ENCODE measurements at regions not wholly inside any gene's neighbourhood (a gene's known extent, or its start where the extent isn't known, plus 50 kb on each side); places are given as distances from the start of the nearest gene placed in this dataset.

- H3K9ac ChIP-seq (ENCODE audit: low read length): no peak overlapping the region
- no peak overlapping the region for H2AK5ac ChIP-seq (ENCODE audit: low read length)
- H2BK120ac ChIP-seq (ENCODE audit: low read depth, low read length): no peak overlapping the region
- H2BK15ac ChIP-seq (replicated peaks; ENCODE audit: low read depth): no peak overlapping the region
- no peaks in the 10 kb centered on the region for H3K79me2 ChIP-seq (ENCODE audit: control insufficient read depth, insufficient read depth, low read length)
- H3K79me1 ChIP-seq (ENCODE audit: low read length): no peaks in the 10 kb centered on the region
- no peak overlapping the region for H3K23ac ChIP-seq (ENCODE audit: low read length)
- no peaks in the 10 kb centered on the region for H3K36me3 ChIP-seq (ENCODE audit: control insufficient read depth, insufficient read depth, low read length)
- H2BK5ac ChIP-seq (ENCODE audit: low read length): no peak overlapping the region
- H3K4me3 ChIP-seq (ENCODE audit: low read length): no peak overlapping the region
- no peaks in the 10 kb centered on the region for H3K27me3 ChIP-seq (ENCODE audit: insufficient read depth, low read length, poor library complexity)
- no peak overlapping the region for H4K8ac ChIP-seq (ENCODE audit: low read depth, low read length)
- H3K18ac ChIP-seq (ENCODE audit: low read length): no peak overlapping the region
- no peak for DNase-seq
- H3K27ac ChIP-seq (ENCODE audit: low read depth, low read length): no peak overlapping the region
- no peak overlapping the region for H4K5ac ChIP-seq (ENCODE audit: low read length)
- no peak overlapping the region for H3K4me2 ChIP-seq (ENCODE audit: low read length)
- H3K4ac ChIP-seq (ENCODE audit: low read depth, low read length): no peak overlapping the region
- no CpG with 5 or more reads among the region's 3 CpGs for WGBS (ENCODE audit: extremely low coverage, insufficient coverage, low lambda C conversion rate)
- H3K4me1 ChIP-seq (ENCODE audit: control insufficient read depth, low read depth, low read length): no peaks in the 10 kb centered on the region
- no peak overlapping the region for H3K56ac ChIP-seq (ENCODE audit: low read length)
These were observed 232.4 kb upstream of the SFSWAP start for GRCh38 chr12:131478468-131478867.

GRCh38 chr12:131482199-131482598 lies 228.7 kb upstream of the SFSWAP start:
- no peak overlapping the region for H2BK15ac ChIP-seq (replicated peaks; ENCODE audit: low read depth)
- no peak overlapping the region for H3K56ac ChIP-seq (ENCODE audit: low read length)
- no CpG with 5 or more reads among the region's 6 CpGs for WGBS (ENCODE audit: extremely low coverage, insufficient coverage, low lambda C conversion rate)
- no peak for DNase-seq
- no peak overlapping the region for H3K18ac ChIP-seq (ENCODE audit: low read length)
- no peaks in the 10 kb centered on the region for H3K27me3 ChIP-seq (ENCODE audit: insufficient read depth, low read length, poor library complexity)
- no peaks in the 10 kb centered on the region for H3K36me3 ChIP-seq (ENCODE audit: control insufficient read depth, insufficient read depth, low read length)
- no peak overlapping the region for H3K23ac ChIP-seq (ENCODE audit: low read length)
- no peak overlapping the region for H2BK120ac ChIP-seq (ENCODE audit: low read depth, low read length)
- H3K4ac ChIP-seq (ENCODE audit: low read depth, low read length): no peak overlapping the region
- H3K27ac ChIP-seq (ENCODE audit: low read depth, low read length): no peak overlapping the region
- H4K8ac ChIP-seq (ENCODE audit: low read depth, low read length): no peak overlapping the region
- H3K9ac ChIP-seq (ENCODE audit: low read length): no peak overlapping the region
- no peaks in the 10 kb centered on the region for H3K79me1 ChIP-seq (ENCODE audit: low read length)
- no peak overlapping the region for H2AK5ac ChIP-seq (ENCODE audit: low read length)
- no peak overlapping the region for H4K5ac ChIP-seq (ENCODE audit: low read length)
- no peak overlapping the region for H3K4me3 ChIP-seq (ENCODE audit: low read length)
- no peak overlapping the region for H3K4me2 ChIP-seq (ENCODE audit: low read length)
- no peaks in the 10 kb centered on the region for H3K4me1 ChIP-seq (ENCODE audit: control insufficient read depth, low read depth, low read length)
- no peaks in the 10 kb centered on the region for H3K79me2 ChIP-seq (ENCODE audit: control insufficient read depth, insufficient read depth, low read length)
- no peak overlapping the region for H2BK5ac ChIP-seq (ENCODE audit: low read length)

- H2BK120ac ChIP-seq (ENCODE audit: low read depth, low read length): no peak overlapping the region
- no peak overlapping the region for H3K4me2 ChIP-seq (ENCODE audit: low read length)
- H4K8ac ChIP-seq (ENCODE audit: low read depth, low read length): no peak overlapping the region
- no peak overlapping the region for H3K23ac ChIP-seq (ENCODE audit: low read length)
- H3K27me3 ChIP-seq (ENCODE audit: insufficient read depth, low read length, poor library complexity): no peaks in the 10 kb centered on the region
- no peaks in the 10 kb centered on the region for H3K4me1 ChIP-seq (ENCODE audit: control insufficient read depth, low read depth, low read length)
- no peak overlapping the region for H2BK5ac ChIP-seq (ENCODE audit: low read length)
- DNase-seq: no peak
- H4K5ac ChIP-seq (ENCODE audit: low read length): no peak overlapping the region
- no peak overlapping the region for H3K4ac ChIP-seq (ENCODE audit: low read depth, low read length)
- no CpG with 5 or more reads among the region's 9 CpGs for WGBS (ENCODE audit: extremely low coverage, insufficient coverage, low lambda C conversion rate)
- H3K9ac ChIP-seq (ENCODE audit: low read length): no peak overlapping the region
- H3K27ac ChIP-seq (ENCODE audit: low read depth, low read length): no peak overlapping the region
- H3K36me3 ChIP-seq (ENCODE audit: control insufficient read depth, insufficient read depth, low read length): no peaks in the 10 kb centered on the region
- no peak overlapping the region for H2AK5ac ChIP-seq (ENCODE audit: low read length)
- no peak overlapping the region for H3K56ac ChIP-seq (ENCODE audit: low read length)
- no peak overlapping the region for H3K18ac ChIP-seq (ENCODE audit: low read length)
- H3K79me1 ChIP-seq (ENCODE audit: low read length): no peaks in the 10 kb centered on the region
- no peaks in the 10 kb centered on the region for H3K79me2 ChIP-seq (ENCODE audit: control insufficient read depth, insufficient read depth, low read length)
- H2BK15ac ChIP-seq (replicated peaks; ENCODE audit: low read depth): no peak overlapping the region
- no peak overlapping the region for H3K4me3 ChIP-seq (ENCODE audit: low read length)
These were observed 228.2 kb upstream of the SFSWAP start for GRCh38 chr12:131482686-131483085.

GRCh38 chr12:131486451-131487230 lies 224.2 kb upstream of the SFSWAP start:
- no peak overlapping the region for H3K56ac ChIP-seq (ENCODE audit: low read length)
- no peak overlapping the region for H3K4me2 ChIP-seq (ENCODE audit: low read length)
- H3K4me1 ChIP-seq (ENCODE audit: control insufficient read depth, low read depth, low read length): no peaks in the 10 kb centered on the region
- H3K18ac ChIP-seq (ENCODE audit: low read length): no peak overlapping the region
- H2BK5ac ChIP-seq (ENCODE audit: low read length): no peak overlapping the region
- H3K27ac ChIP-seq (ENCODE audit: low read depth, low read length): no peak overlapping the region
- H3K4ac ChIP-seq (ENCODE audit: low read depth, low read length): no peak overlapping the region
- no peak overlapping the region for H4K5ac ChIP-seq (ENCODE audit: low read length)
- H2AK5ac ChIP-seq (ENCODE audit: low read length): no peak overlapping the region
- H2BK15ac ChIP-seq (replicated peaks; ENCODE audit: low read depth): no peak overlapping the region
- H4K8ac ChIP-seq (ENCODE audit: low read depth, low read length): no peak overlapping the region
- peak; percentile 30 for DNase-seq
- no CpG with 5 or more reads among the region's 5 CpGs for WGBS (ENCODE audit: extremely low coverage, insufficient coverage, low lambda C conversion rate)
- H3K9ac ChIP-seq (ENCODE audit: low read length): no peak overlapping the region
- no peak overlapping the region for H3K4me3 ChIP-seq (ENCODE audit: low read length)
- H3K36me3 ChIP-seq (ENCODE audit: control insufficient read depth, insufficient read depth, low read length): no peaks in the 10 kb centered on the region
- H3K79me1 ChIP-seq (ENCODE audit: low read length): no peaks in the 10 kb centered on the region
- H2BK120ac ChIP-seq (ENCODE audit: low read depth, low read length): no peak overlapping the region
- no peaks in the 10 kb centered on the region for H3K27me3 ChIP-seq (ENCODE audit: insufficient read depth, low read length, poor library complexity)
- no peaks in the 10 kb centered on the region for H3K79me2 ChIP-seq (ENCODE audit: control insufficient read depth, insufficient read depth, low read length)
- no peak overlapping the region for H3K23ac ChIP-seq (ENCODE audit: low read length)

GRCh38 chr12:131487388-131488124 lies 223.3 kb upstream of the SFSWAP start:
- Histone ChIP-seq H2AK5ac (ENCODE audit: low read length) (no peak overlapping the region), H3K4ac (ENCODE audit: low read depth, low read length) (no peak overlapping the region), H3K27me3 (ENCODE audit: insufficient read depth, low read length, poor library complexity) (no peaks in the 10 kb centered on the region), H3K4me2 (ENCODE audit: low read length) (no peak overlapping the region), H3K79me2 (ENCODE audit: control insufficient read depth, insufficient read depth, low read length) (no peaks in the 10 kb centered on the region), H3K79me1 (ENCODE audit: low read length) (no peaks in the 10 kb centered on the region), H3K4me1 (ENCODE audit: control insufficient read depth, low read depth, low read length) (no peaks in the 10 kb centered on the region), H3K18ac (ENCODE audit: low read length) (no peak overlapping the region), H3K9ac (ENCODE audit: low read length) (no peak overlapping the region), H2BK15ac (replicated peaks; ENCODE audit: low read depth) (no peak overlapping the region), H3K4me3 (ENCODE audit: low read length) (no peak overlapping the region), H2BK120ac (ENCODE audit: low read depth, low read length) (no peak overlapping the region), H2BK5ac (ENCODE audit: low read length) (no peak overlapping the region), H3K56ac (ENCODE audit: low read length) (no peak overlapping the region), H3K23ac (ENCODE audit: low read length) (no peak overlapping the region), H4K5ac (ENCODE audit: low read length) (no peak overlapping the region), H3K36me3 (ENCODE audit: control insufficient read depth, insufficient read depth, low read length) (no peaks in the 10 kb centered on the region), H3K27ac (ENCODE audit: low read depth, low read length) (no peak overlapping the region), H4K8ac (ENCODE audit: low read depth, low read length) (no peak overlapping the region)
- WGBS (ENCODE audit: extremely low coverage, insufficient coverage, low lambda C conversion rate): no CpG with 5 or more reads among the region's 9 CpGs
- DNase-seq: no peak

All from mesendoderm (in vitro differentiated cells).